LoVo (cell line): ENCODE measurements at regions not wholly inside any gene's neighbourhood (a gene's known extent, or its start where the extent isn't known, plus 50 kb on each side); places are given as distances from the start of the nearest gene placed in this dataset.
A peak's percentile ranks its signal among the peaks of the same experiment; 100 is the strongest.

Experiments used
- DNase-seq: peaks from one replicate; pipeline ENCODE4 v3.0.0-alpha.2; 2016; ENCODE audit warnings: low spot score

- DNase-seq, result peak; percentile 30
Observed at GRCh38 chr2:196315388-196316049, 144.1 kb upstream of the STK17B start.

GRCh38 chr2:196316050-196316430, 144.7 kb upstream of the STK17B start:
- no peak for DNase-seq

DNA sequence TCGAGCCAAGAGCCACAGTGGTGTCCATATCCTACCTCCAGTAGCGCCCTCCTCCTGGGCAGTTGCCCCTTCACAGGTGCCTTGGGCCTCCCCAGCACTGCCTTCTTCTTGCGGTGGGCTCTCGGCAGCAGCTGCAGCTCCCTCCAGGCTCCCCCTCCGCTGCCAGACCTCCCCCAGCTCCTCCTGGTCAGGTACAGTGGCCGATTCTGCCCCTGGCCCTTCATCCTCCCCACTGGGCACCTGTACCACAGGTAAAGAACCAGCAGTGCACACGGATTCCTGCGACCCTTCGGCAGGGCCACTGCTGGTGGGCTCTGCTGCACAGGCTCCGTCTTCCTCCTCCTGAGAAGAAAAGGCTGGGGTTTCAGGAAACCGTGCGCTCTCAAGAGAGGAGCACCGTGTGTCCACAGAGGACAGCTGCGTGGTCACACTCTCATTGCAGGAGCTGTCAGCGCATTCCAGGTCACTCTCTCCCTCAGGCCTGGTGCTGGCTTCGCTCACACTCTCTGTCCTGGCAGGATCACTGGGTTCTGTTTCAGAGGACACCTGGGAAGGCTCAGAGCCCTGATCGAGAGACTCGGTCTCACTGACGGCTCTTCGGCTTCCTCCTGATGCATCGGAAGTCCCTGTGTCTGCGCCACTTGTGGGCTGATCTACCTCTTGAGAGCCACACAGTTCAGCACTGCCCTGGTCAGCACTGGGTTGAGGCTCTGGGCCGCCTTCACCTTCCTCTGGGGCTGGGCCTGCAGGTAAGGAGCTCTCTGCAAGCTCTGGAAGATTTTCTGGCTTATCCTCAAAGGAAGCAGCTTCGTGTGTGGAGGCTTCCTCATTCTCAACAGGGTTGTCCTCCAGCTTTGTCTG, 147.4 kb upstream of the STK17B start:
- DNase-seq, result no peak

DNA sequence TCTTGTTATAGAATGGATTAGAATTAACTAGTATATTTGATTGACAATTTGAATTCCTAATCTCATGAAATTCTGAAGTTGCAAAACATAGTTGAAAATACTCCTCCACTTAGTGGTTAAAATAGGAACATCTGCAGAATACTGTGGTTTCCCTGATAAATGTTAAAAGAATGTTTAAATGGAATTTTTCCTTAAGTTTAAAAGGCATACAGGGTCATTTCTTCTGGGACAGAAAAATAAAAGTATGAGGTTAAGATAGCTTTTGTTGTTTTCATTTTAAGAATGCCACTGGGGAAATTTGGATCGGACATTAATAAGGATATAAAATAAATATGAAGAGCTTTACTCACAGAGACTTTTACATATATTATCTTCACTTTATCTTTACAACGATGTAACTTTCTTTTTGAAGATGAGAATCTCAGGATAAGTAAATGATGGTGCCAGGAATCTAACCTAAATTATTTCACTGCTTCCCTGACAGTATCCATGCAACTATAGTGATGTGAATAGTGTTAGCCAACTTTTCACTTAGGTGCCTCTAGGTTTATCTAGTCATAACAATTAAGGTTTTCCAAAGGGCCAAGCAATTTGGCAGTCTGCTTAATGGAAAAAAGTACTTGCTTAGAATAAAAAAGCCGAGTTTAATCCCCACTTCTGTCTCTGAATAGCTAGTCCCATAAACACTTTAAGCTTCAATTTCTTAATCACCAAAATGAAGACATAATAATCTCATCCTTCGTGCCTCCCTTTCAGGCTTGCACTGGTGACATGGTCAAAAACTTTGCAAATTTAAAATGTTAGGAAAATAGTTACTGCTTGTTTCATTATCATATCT, 151.8 kb upstream of the STK17B start:
- DNase-seq, result no peak

DNA sequence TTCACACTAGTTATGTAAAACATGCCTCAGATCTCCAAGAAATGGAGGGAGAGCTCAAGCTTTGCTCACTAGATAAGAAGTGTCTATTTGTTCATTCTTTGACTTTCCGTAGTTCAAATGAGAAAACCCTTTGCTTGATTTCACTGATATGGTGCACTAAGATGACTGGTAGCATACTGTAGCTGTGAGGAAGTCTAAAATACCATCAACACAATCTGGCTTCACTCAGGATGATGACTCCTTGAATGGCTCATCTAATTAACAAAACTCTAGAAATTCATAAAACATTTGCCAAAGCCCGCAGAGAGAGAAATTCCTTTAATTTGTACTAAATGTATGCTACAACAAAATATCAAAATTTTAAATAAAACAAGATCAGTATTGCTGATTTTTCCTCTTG, 152.8 kb upstream of the STK17B start:
- no peak for DNase-seq

GRCh38 chr2:196328088-196328680, 156.8 kb upstream of the STK17B start:
- DNase-seq, result no peak

DNA sequence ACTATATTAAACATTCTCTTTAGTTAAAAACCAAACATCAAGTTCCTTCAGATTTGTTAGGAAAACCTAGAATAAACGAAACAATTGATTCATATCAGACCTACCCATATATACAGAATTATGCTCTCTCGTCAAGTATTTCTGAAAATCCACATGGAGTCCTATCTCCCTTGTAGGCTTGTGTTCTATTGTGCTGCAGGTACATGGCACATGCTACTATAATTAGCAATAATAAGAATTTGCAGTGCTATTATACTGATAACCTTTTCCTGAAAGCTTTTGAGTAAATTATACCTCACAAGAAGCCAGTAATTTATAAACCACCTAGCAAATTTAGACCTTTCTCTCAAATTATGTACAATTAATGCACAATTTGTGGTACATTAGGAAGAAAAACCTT, 158.6 kb upstream of the STK17B start:
- no peak for DNase-seq

- DNase-seq, result no peak
Observed at GRCh38 chr2:196330645-196331044, 159.3 kb upstream of the STK17B start.

GRCh38 chr2:196331143-196331542, 159.8 kb upstream of the STK17B start:
- DNase-seq, result peak; percentile 58

- DNase-seq, result no peak
Observed at GRCh38 chr2:196331851-196332250, 160.5 kb upstream of the STK17B start.

GRCh38 chr2:196333397-196333796, 162.0 kb upstream of the STK17B start:
- DNase-seq, result no peak

GRCh38 chr2:196334710-196335109, 163.3 kb upstream of the STK17B start:
- DNase-seq, result no peak

GRCh38 chr2:196335221-196335634, 163.8 kb upstream of the STK17B start:
- DNase-seq, result no peak

GRCh38 chr2:196336207-196336606, 164.8 kb upstream of the STK17B start:
- no peak for DNase-seq

DNA sequence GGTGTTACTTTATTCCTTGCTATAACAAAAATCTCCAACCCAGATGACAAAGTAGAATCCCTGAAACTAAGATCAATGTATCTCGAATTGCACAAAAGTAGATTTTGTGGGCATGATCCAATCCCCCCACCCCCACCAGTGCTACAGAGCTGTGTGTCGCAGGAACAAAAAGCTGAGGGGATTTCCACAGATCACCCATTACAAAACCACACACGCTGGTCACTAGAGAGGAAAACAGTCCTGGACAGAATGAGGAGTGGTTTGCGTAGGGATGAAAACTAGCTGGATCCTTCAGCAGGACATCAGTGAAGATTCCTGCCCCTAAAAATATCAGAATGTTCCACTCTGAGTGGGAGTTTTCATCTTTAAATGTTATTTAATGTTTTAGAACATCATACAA, 165.3 kb upstream of the STK17B start:
- no peak for DNase-seq

GRCh38 chr2:196337208-196337953, 166.0 kb upstream of the STK17B start:
- peak; percentile 41 for DNase-seq

- no peak for DNase-seq
Observed at GRCh38 chr2:196338440-196338839, 167.1 kb upstream of the STK17B start.

DNA sequence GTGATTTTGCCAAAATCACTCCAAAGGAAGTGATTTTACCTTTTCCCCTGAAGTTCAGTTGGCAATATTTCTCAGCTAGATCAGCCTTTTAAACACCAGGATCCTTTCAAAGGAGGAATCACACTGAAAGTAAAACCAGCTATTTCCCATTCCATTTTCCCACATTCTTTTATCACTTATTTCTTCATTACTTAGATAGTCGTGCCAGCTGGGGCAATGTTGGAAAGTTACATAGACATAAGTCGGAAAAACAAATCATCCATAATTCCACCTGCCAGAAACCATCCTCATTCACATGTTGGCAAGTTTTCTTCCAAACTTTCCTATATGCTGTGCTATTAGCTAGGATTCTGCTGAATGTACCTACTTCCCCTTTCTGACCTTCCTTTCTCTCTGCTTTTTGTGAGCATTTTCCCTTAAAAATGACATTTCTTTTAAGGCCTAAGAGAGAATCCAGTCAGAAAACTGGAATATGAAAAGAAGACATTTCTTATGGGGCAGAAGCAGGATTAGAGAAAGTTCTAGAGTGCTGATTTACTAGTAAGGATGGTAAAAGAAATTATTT, 170.0 kb upstream of the STK17B start:
- DNase-seq, result no peak

DNA sequence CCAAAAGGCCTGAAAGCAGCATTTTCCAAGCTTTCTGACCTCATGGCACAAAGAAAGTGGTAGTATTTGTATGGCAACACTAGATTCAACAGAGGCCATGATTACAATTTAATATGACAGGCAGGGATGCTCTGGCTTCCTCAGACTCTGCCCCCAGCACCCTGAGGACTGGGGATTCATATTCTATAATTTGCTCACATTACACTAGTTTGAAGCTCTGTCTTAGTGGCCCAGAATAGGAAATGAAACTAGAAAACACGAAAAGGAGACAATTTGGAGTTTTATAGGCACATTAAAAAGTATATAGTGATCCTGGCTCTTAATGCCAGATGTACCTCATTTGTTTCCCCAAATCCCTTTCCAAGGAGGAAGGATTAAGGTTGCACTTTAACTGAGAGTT, 173.0 kb upstream of the STK17B start:
- no peak for DNase-seq

- DNase-seq, result no peak
Observed at GRCh38 chr2:196353717-196354116, 182.3 kb upstream of the STK17B start.

- no peak for DNase-seq
Observed at GRCh38 chr2:196354186-196354585, 182.8 kb upstream of the STK17B start.
